Islet of Langerhans (tissue), 1 donor: ENCODE measurements at regions not wholly inside any gene's neighbourhood (a gene's known extent, or its start where the extent isn't known, plus 50 kb on each side); places are given as distances from the start of the nearest gene placed in this dataset.
"Not testable (repeated sequence)": the region's sequence is repeated elsewhere in the genome, so short reads cannot be mapped to it uniquely, and the experiment has no call there.

Experiments used
- FAIRE-seq: peaks from one replicate; lab custom pipeline; 2011; peaks lifted over from hg19 to GRCh38; lab: Jason Lieb, UNC

DNA sequence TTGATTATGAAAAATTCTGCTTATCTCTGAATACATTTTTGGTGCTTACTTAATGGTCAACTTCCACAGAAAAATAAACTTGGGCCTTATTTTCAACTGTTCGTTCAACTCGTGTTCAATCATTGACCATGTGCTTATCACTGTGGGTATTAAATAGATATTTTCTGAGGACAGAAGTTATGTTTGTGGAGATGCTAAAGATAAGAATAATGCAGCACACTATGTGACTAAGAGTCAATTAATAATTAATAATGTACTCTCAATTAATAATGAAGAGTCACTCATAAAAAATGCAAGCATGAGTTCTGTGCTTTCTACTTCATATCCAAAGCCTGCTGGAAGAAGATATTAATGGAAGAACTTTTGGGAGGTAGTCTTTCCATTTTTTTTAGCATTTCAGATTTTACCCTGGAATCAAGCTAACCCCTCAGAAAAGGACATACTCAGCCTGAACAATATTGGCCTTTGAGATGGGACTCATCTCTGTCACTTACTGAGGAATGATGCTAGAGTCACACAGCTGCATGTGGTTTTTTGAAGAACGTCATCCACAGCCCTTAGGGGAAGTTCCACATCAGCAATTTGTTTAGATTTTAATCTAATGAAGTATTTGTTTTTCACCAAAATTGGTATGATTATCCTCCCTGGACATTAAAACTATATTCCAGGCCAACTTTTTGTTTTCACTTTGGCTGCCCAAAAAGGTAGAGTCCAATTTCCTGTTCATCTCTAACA is 191.9 kb upstream of the CRIM1 start:
- no peak for FAIRE-seq

DNA sequence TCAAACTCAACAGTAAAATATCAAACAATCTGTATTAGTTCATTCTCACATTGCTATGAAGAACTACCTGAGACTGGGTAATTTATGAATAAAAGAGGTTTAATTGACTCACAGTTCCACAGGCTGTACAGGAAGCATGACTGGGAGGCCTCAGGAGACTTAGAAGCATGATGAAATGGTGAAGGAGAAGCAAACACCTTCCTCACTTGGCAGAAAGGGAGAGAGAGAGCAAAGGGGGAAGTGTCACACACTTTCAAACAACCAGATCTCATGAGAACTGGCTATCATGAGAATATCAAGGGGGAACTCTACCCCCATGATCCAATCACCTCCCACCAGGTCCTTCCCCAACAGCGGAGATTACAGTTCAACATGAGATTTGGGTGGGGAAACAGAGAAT is 198.5 kb upstream of the CRIM1 start:
- not testable (repeated sequence) for FAIRE-seq

DNA sequence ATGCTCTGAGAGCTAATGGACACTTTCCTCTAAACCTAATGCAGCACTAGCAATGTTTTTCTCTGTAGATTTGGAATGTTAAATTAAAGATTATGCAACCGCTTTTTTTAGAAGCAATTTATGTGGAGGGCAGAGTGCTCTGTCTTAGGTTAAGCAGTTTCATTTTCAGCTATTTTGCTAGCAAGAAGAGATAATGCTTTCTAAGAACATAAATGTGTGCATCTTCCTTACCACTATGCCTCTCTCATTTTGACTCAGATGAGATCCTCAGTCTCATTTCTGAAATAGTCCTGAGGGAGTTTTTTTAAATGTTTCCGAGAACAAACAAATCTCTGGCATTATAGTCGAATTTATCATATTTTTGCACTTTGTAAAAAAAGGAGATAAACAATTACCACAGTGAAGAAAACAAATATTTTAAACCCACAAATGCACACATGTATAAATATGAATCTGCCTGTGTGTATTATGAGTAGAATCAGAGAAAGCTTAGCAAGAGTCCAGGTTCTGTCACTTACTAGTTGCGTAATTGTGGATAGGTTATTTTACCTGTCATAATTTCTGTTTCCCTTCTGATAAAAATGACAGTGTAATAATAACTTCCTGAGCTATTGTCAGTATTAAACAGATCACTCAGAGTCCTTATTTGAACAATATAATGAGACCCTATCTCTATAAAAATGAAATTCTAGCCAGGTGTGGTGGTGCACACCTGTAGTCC is 207.7 kb upstream of the CRIM1 start:
- FAIRE-seq, result no peak

DNA sequence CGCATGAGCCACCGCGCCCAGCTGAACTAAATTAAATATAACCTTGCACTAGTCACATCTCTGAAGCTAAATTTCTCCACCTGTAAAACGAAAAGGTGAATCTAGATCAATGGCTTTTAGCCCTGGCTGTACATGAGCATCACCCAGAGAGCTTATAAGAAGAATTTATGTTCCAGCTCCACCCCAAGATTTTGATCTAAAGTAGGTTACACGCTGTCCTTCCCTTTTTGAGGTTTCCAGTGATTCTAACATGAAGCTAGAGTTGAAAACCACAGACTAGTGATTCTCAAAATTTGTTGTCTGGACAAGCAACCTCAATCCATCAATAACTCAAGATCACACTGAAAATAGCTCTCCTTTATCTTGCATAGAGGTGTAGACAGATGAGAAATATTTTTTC is 208.8 kb upstream of the CRIM1 start:
- FAIRE-seq, result no peak

DNA sequence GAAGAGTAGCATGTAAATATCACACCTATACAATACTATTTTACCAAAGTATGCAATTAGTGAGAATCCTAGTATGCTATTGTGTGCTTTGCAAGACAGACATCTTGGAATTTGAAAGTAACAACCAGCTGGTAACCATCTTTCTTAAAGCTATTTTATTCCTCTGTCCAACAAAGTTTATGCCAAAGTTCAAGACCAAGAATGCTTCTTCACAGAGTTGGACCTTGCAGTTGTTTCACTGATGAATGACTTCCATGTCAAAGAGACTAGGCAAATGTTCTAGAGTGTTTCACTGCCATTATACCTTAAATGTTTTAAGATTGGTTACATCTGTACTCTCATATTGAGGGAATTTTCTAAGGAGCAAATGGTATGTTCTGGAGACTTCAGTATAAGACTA is 215.2 kb upstream of the CRIM1 start:
- FAIRE-seq, result no peak

DNA sequence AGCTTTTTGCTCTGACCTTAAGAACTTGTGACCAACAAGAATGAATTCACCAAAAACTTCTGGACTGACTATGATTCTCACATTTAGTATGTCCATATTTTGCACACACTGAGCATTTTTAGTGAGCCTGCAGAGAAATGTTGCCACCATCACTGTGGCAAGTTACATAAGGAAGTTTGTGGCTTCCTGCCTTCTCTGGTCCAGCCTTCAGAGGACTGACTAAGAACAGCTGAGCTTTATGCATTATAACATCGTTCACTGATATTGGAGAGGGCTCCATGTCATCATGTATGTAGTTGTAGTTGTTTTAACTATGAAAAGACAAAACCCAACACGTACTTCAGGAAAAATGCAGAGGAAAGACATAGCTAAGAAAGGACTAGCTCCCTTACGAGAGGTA is 218.0 kb upstream of the CRIM1 start:
- FAIRE-seq, result no peak

DNA sequence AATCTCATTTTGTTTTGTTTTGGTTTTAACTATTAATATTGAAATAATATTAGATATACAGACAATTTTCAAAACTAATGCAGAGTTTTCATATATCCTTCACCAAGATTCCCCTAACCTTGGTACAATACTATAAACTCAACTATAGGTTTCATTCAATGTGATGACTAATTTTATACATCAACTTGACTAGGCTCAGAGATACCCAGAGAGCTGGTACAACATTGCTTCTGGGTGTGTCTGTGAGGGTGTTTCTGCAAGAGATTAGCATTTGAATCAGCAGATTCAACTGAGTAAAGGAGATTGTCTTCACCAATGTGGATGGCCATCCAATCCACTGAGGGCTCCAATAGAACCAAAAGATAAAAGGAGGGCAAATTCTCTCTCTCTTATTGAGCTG is 221.3 kb upstream of the CRIM1 start:
- peak; percentile 17 for FAIRE-seq

DNA sequence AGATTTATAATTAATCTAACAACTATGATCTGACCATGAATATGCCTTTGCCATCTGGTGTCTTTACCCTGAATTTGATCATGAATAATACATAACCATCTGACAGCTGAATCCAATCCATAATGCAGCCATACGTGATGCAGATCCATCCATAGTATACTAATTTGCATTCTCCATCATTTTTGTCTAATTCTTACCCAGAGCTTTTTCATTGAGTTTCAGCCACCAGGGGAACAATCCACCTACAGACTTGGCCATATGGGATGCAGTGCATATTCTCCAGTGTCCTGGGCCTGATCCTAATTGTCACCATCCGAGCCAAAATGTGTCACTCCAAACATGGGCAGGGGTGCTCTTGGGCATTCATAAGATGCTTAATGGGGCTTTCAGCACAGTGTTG is 227.2 kb upstream of the CRIM1 start:
- FAIRE-seq, result no peak

DNA sequence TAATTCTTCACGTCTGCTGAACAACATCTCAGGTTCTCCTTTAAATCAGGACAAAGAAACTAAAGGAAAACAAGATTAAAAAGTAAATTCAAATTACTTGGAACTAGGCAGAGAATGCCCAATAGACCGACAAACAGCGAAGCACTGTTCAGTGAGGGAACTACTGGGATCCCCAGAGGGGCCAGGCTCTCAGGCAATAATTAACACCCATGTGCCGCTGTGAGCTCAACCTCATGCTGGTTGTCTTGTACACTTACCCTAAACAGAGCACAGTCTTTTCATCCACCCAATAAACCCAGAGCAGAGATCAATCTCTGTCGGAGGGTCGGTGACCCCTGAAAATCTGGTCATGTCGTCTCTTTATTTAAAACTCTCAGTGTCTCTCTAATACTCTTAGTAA is 229.9 kb upstream of the CRIM1 start:
- no peak for FAIRE-seq

DNA sequence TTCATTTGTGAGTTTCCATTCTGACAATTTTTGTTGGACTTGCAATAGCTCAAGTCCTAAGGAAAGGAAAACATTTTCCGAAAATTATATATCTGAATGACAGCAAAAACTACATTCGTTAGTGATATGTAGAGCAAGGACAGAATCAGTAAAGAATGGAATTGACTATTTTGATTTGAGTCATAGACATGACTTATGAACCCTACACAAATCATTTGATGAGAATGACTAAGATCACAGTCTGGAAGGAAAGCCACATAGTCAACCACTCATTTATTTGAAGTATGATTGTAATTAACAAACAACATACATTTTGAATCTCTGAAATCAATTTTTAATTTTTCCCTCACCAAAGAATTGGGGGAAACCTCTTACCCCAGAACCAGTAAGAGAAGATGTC is 231.6 kb upstream of the CRIM1 start:
- no peak for FAIRE-seq

DNA sequence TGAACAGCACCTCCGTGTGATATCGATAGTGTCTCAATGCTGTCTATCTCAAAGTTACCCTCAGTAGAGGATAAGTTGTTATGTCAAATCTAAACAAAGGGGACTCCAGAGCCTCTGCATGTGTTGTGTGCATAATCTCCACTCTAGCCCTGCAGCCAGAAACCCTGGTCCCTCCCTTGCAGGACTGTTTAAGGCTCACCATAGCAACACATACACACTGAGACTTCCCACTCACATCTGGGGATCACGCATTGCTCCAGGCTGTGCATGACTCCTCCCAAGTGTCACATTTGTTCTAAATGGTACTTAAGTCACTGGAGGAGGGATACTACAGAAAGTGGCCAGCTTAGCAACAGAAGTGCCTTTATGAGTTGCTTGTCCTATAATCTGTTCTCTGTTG is 258.6 kb upstream of the CRIM1 start:
- FAIRE-seq, result no peak

DNA sequence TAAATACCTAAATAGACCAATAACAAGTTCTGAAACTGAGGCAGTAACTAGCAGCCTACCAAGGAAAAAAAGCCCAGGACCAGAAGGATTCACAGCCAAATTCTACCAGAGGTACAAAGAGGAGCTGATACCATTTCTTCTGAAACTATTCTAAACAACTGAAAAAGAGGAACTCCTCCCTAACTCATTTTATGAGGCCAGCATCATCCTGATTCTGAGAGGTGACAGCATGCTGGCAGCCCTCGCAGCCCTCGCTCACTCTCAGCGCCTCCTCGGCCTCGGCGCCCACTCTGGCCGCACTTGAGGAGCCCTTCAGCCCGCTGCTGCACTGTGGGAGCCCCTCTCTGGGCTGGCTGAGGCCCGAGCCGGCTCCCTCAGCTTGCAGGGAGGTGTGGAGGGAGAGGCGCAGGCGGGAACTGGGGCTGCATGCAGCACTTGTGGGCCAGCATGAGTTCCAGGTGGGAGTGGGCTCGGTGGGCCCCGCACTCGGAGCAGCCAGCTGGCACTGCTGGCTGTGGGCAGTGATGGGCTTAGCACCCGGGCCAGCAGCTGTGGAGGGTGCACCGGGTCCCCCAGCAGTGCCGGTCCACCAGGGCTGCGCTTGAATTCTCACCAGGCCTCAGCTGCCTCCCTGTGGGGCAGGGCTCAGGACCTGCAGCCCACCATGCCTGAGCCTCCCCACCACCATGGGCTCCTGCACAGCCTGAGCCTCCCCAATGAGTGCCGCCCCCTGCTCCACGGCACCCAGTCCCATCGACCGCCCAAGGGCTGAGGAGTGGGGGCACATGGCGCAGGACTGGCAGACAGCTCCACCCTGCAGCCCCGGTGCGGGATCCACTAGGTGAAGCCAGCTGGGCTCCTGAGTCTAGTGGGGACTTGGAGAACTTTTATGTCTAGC is 263.5 kb upstream of the CRIM1 start:
- not testable (repeated sequence) for FAIRE-seq

DNA sequence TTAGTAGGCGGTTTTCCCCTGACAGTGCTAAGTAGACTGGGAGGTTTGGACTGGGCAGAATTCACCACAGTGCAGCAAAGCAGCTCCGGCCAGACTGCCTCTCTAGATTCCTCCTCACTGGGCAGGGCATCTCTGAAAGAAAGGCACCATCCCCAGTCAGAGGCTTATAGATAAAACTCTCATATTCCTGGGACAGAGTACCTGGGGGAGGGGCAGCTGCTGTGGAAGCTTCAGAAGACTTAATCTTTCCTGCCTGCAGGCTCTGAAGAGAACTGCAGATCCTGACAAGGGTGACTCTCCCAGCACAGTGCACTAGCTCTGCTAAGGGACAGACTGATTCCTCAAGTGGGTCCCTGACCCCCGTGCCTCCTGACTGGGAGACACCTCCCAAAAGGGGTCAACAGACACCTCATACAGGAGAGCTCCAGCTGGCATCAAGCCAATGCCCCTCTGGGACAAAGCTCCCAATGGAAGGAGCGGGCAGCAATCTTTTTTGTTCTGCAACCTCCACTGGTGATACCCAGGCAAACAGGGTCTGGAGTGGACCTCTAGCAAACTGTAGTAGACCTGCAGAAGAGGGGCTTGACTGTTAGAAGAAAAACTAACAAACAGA is 266.8 kb upstream of the CRIM1 start:
- FAIRE-seq, result no peak

DNA sequence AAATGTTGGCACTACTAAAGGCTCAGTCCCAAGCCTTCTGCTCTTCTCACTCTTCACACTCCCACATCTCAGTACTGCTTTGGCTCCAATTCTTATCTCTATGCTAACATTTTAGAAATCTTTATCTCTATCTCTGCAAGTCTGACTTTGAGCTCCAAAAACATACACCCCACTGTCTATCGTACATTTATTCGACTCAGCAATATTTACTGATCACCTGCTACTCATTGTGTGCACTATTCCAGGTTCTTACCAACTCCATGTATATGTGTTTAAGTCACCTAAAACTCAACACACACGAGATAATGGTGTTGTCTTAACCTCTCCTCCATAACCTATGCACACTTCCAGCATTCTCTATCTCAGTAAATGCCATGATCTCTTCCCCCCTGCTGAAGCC is 268.2 kb upstream of the CRIM1 start:
- FAIRE-seq, result no peak

DNA sequence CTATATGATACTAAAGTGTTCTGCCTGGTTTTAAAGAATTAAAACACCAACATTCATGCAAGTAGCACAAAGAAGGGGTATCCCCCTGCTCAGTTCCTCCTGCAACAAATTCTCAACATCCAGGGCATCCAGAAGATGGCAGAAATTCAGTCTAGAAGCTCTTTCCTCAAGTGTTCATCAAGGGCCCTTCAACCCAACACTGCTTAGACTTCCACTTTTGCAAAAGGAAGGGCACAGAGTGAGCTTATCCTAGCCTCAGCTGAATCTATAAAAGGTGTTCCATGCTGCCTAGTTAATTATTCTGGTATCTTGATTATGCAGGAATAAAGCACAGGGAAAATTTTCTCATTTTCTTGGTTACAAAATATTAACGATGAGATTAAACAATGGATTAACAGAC is 275.8 kb upstream of the CRIM1 start:
- no peak for FAIRE-seq

DNA sequence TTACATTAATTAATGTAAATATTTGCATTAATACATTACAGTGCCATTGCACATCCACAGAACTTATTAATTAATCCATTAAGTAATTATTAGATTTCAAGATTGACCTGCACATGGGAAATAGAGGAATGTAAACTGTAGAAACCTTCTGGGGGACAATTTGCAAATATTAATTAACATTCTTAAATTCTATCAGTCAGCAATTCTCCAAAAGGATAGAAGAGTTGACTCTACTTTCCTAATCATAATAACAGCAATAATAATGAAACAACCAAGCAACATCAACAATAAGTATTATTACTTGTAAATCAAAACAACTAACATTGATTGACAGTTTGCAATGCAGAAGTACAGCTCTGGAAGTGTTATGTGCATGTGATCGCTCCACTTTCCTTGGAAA is 281.6 kb upstream of the CRIM1 start:
- FAIRE-seq, result no peak

DNA sequence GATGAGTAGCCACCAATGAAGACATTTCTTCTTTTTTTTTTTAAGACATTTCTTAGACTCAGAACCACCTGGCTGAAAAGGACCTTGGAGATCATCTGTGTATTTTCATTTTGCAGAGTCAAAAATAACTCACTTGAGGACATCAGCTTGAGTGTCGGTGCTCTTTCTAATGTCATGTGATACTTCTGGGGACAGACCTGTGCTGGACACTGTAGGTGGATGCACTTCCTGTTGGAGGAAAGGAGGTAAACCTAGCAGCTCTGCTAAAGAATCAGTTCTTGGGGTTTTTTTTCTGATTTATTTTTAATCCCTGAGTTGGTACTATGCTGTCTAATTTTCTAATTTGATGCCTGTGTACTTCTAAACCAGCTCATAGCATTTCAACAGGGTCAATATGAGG is 283.9 kb upstream of the CRIM1 start:
- FAIRE-seq, result no peak

DNA sequence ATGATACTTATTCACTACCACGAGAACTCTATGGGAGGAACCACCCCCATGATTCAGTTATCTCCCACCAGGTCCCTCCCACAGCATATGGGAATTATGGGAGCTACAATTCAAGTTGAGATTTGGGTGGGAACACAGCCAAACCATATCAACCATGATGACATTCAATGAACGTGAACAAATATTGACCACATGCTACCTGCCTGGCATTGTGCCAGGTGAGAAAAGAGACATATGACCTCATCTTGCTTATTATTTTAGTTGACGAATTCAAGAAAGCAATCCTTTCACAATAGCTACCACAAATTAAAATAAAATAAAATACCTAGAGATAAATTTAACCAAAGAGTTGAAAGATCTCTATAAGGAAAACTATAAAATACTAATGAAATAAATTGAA is 286.5 kb upstream of the CRIM1 start:
- FAIRE-seq, result no peak

DNA sequence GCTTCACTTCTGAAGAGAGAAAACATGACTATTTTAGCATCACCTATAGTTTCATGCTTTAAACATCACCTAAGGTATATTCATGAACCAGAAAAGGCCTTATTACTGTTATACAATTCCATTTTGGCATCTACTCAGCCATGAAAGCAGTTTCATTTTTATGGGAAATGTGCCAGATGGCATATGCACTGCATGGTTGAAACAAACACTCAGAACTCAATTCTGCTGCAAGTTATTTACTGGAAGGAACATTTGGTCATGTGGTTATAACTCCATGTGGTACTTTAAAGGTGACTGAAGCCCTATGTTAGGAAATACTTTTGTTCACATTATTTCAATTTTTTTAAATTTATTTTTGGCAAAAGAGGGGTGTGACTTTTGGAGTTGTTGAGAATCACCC is 287.5 kb upstream of the CRIM1 start:
- FAIRE-seq, result no peak

DNA sequence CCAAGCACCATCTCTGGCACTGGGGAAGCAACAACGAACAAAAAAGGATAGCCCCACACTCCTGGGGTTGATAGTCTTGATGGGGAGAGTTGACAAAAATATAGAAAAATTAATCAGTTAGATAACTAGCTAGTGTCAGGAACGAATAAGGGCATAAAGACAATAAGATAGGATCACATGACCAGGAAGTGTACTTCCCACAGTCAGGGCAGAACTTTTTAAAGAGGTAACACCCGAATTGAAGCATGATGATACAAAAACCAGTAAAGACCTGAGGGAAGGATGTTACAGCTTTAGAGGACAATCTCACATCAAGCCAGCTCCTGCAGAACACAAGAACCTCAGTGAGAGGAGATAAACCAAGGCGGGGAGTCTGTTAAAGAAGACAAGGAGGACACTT is 295.4 kb upstream of the CRIM1 start:
- no peak for FAIRE-seq

DNA sequence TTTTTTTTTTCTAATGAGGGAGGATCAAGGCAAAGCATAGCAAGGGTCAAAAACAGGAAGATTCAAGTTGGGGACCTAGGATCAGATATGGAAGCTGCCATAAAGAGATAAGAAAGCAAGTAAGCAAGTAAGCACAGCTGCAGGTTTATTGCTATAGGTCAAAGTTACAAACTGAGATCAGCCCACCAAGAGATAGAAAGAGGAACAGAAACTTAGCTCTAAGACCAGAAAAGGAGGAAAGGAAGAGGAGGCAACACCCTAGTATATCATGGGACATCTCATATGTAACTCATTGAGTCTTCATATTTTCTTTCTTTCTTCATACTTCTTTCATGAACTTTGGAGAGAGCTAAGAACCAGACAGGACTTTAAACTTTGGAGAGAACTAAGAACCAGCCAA is 295.9 kb upstream of the CRIM1 start:
- no peak for FAIRE-seq

DNA sequence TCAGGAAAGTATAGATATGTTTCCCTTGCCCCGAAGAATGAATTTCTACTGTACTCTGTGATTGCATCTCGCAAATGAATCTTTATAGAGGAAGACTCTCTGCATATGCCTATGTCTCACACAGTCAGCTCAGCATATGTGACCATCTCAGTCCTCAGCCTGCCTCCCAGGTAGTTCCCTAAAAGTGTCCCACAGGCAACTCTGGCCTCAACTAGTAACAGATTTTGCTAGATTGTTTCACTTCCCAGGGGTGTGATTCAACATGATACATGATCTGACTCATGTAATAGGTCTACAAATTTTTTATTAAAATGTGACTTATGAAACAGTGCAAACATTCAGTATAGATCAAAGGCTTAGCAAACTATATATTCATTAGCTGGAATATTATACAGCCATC is 296.6 kb upstream of the CRIM1 start:
- FAIRE-seq, result no peak

DNA sequence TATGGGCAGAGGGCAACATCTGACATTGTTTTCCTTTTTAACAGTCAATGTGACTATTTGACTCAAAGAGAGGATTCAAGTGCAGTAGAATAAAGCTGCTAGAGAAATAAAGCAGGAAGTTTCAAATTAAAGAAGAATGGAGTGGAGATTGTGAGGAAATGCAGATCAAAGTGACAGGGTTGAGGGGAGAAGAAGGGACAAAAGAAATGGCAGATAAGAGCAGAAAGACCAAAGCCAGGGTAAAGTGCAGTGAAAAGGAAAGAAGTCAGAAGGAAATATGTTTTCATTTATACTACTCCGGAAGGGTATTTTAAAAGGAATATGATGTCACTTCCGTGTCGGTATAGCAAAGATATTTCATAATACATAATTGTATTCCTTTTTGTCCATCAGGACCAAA is 297.5 kb upstream of the CRIM1 start:
- FAIRE-seq, result no peak
